ENCODE measurements at regions not wholly inside any gene's neighbourhood (a gene's known extent, or its start where the extent isn't known, plus 50 kb on each side); places are given as distances from the start of the nearest gene placed in this dataset.

- TF ChIP-seq HINFP (CRISPR knock-in tag; IDR thresholded peaks at IDR 0.05; ENCODE audit: low read depth) = no peak
- no peak for TF ChIP-seq ZFAT (CRISPR knock-in tag; conservative IDR thresholded peaks at IDR 0.05)
- no peak for TF ChIP-seq SIX4 (CRISPR knock-in tag; IDR thresholded peaks at IDR 0.05)
- peak; percentile 92 for TF ChIP-seq CEBPG (CRISPR knock-in tag; IDR thresholded peaks at IDR 0.05)
- TF ChIP-seq GABPA (IDR thresholded peaks at IDR 0.05; ENCODE audit: low read depth, low read length) = no peak
- no peak for TF ChIP-seq GABPA (CRISPR knock-in tag; IDR thresholded peaks at IDR 0.05; ENCODE audit: low read depth)
- TF ChIP-seq ZNF616 (CRISPR knock-in tag; IDR thresholded peaks at IDR 0.05; ENCODE audit: low read depth) = no peak
- no peak for TF ChIP-seq ZHX1 (CRISPR knock-in tag; IDR thresholded peaks at IDR 0.05; ENCODE audit: low read depth)
- TF ChIP-seq HDAC2 (CRISPR knock-in tag; IDR thresholded peaks at IDR 0.05) = peak; percentile 38; the same call in 1 of the 2 replicates
- TF ChIP-seq TBL1XR1 (IDR thresholded peaks at IDR 0.05; ENCODE audit: borderline replicate concordance, low read length, partially characterized antibody) = no peak
- no peak for TF ChIP-seq AHDC1 (CRISPR knock-in tag; IDR thresholded peaks at IDR 0.05; ENCODE audit: borderline replicate concordance)
- TF ChIP-seq ZBTB2 (CRISPR knock-in tag; IDR thresholded peaks at IDR 0.05; ENCODE audit: low read depth) = no peak
- TF ChIP-seq ZNF639 (CRISPR knock-in tag; conservative IDR thresholded peaks at IDR 0.05) = no peak
- TF ChIP-seq ZNF207 (IDR thresholded peaks at IDR 0.05; ENCODE audit: borderline replicate concordance) = no peak
- no peak for TF ChIP-seq ZFP36L2 (CRISPR knock-in tag; IDR thresholded peaks at IDR 0.05)
- TF ChIP-seq ZNF629 (CRISPR knock-in tag; conservative IDR thresholded peaks at IDR 0.05) = peak; percentile 72
- no peak for TF ChIP-seq MYC (CRISPR knock-in tag; IDR thresholded peaks at IDR 0.05; ENCODE audit: borderline replicate concordance)
These were observed 862.6 kb upstream of the MAN1A1 start (continued) for GRCh38 chr6:120211955-120212792.
